OCI-LY1 (cell line): ENCODE measurements at regions not wholly inside any gene's neighbourhood (a gene's known extent, or its start where the extent isn't known, plus 50 kb on each side); places are given as distances from the start of the nearest gene placed in this dataset.

Experiments used
- CTCF ChIP-seq: fragments of 200-600 bp; sonication (generic), shearing (Covaris generic); IDR thresholded peaks from 2 replicates; pipeline ENCODE4 v1.5.1; 2017; ENCODE audit warnings: mild to moderate bottlenecking, antibody characterized with exemption, low read length, moderate library complexity, mixed read lengths
- EZH2 ChIP-seq: fragments of 200-600 bp; sonication (generic), shearing (Covaris generic); IDR thresholded peaks from 2 replicates; pipeline ENCODE4 v1.8.0; 2017; ENCODE audit warnings: borderline replicate concordance, mixed run types, mild to moderate bottlenecking, antibody characterized with exemption, low read length, moderate library complexity, mixed read lengths

- TF ChIP-seq CTCF, result no peak
- no peak for TF ChIP-seq EZH2
These were observed 291.3 kb upstream of the MTNR1B start for GRCh38 chr11:92678008-92678611.
